Subcutaneous abdominal adipose tissue (tissue), 5 donors: ENCODE measurements at regions not wholly inside any gene's neighbourhood (a gene's known extent, or its start where the extent isn't known, plus 50 kb on each side); places are given as distances from the start of the nearest gene placed in this dataset.
"Not testable (repeated sequence)": the region's sequence is repeated elsewhere in the genome, so short reads cannot be mapped to it uniquely, and the experiment has no call there.

Experiments used
- H3K27ac ChIP-seq: one replicate; pipeline ENCODE4 v1.7.0; 2013; ENCODE audit warnings: low read depth, mild to moderate bottlenecking, inconsistent platforms, low read length, moderate library complexity
- H3K27me3 ChIP-seq, 5 donors: one replicate each; pipeline ENCODE4 v1.7.0; 2013; ENCODE audit warnings: low read length in 5 of 5, inconsistent platforms in 1 of 5; ENCODE audit not compliant: control insufficient read depth in 5 of 5, insufficient read depth in 4 of 5
- H3K36me3 ChIP-seq, 5 donors: one replicate each; pipeline ENCODE4 v1.7.0; 2013; ENCODE audit warnings: low read length in 5 of 5; ENCODE audit not compliant: control insufficient read depth in 5 of 5, insufficient read depth in 5 of 5
- H3K4me1 ChIP-seq, 5 donors: one replicate each; pipeline ENCODE4 v1.7.0; 2013; ENCODE audit warnings: low read length in 5 of 5, mild to moderate bottlenecking in 3 of 5, moderate library complexity in 1 of 5; ENCODE audit not compliant: control insufficient read depth in 5 of 5, insufficient read depth in 5 of 5
- H3K4me3 ChIP-seq, 5 donors: one replicate each; pipeline ENCODE4 v1.7.0; 2013; ENCODE audit warnings: low read length in 5 of 5, low read depth in 1 of 5
- H3K9ac ChIP-seq, 5 donors: one replicate each; pipeline ENCODE4 v1.7.0; 2013; ENCODE audit warnings: low read length in 5 of 5, mild to moderate bottlenecking in 4 of 5, moderate library complexity in 3 of 5
- H3K9me3 ChIP-seq, 5 donors: one replicate each; pipeline ENCODE4 v1.7.0; 2013; ENCODE audit warnings: low read length in 5 of 5; ENCODE audit not compliant: control insufficient read depth in 5 of 5
- donor health status: healthy.
- donor health status: healthy.
- donor health status: healthy.
- donor health status: healthy.
- donor health status: healthy.

DNA sequence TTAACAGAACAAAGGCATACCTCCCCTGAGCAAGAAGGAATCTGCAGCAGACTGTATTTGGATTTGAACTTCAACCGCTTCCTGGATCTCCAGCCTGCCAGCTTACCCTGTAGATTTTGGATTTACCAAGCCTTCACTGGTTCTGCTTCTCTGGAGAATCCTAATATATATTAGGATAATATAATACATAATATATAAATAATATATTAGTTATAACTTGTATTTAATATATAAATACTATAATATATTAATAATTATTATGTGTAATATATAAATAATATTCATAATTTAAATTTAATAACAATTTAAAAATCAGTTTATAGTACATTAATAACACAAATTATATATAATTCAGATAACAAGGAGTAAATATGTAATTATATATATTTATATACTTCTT is 121.4 kb downstream of the COX18 start:
- peaks cover 0 to 8% (median 0%) of the 10 kb centered on the region in 5 donors for H3K9me3 ChIP-seq
- no peak overlapping the region for H3K4me3 ChIP-seq
- H3K4me1 ChIP-seq: no peaks in the 10 kb centered on the region
- H3K9ac ChIP-seq: no peak overlapping the region
- no peak overlapping the region for H3K27ac ChIP-seq
- no peaks in the 10 kb centered on the region for H3K27me3 ChIP-seq
- no peaks in the 10 kb centered on the region for H3K36me3 ChIP-seq

GRCh38 chr4:72945719-72946336 is 123.7 kb downstream of the COX18 start:
- no peak overlapping the region for H3K9ac ChIP-seq
- no peaks in the 10 kb centered on the region for H3K27me3 ChIP-seq

GRCh38 chr4:72942565-72942964 is 127.0 kb downstream of the COX18 start:
- H3K9me3 ChIP-seq: peaks cover 0 to 8% (median 0%) of the 10 kb centered on the region in 5 donors
- H3K4me3 ChIP-seq: no peak overlapping the region
- no peak overlapping the region for H3K9ac ChIP-seq
- no peaks in the 10 kb centered on the region for H3K27me3 ChIP-seq
- no peaks in the 10 kb centered on the region for H3K4me1 ChIP-seq
- no peaks in the 10 kb centered on the region for H3K36me3 ChIP-seq
- H3K27ac ChIP-seq: no peak overlapping the region

More at GRCh38 chr4:72945719-72946336, 123.7 kb downstream of the COX18 start:
- no peak overlapping the region for H3K27ac ChIP-seq
- no peaks in the 10 kb centered on the region for H3K36me3 ChIP-seq
- H3K4me3 ChIP-seq: no peak overlapping the region
- no peaks in the 10 kb centered on the region for H3K4me1 ChIP-seq
- peaks cover 0 to 8% (median 0%) of the 10 kb centered on the region in 5 donors for H3K9me3 ChIP-seq

- Histone ChIP-seq H3K9me3 (no peaks in the 10 kb centered on the region), H3K4me1 (no peaks in the 10 kb centered on the region), H3K27me3 (no peaks in the 10 kb centered on the region), H3K9ac (no peak overlapping the region), H3K4me3 (no peak overlapping the region), H3K36me3 (no peaks in the 10 kb centered on the region), H3K27ac (no peak overlapping the region)
These were observed 131.0 kb downstream of the COX18 start for GRCh38 chr4:72938516-72938915.

GRCh38 chr4:72935462-72935861 is 134.1 kb downstream of the COX18 start:
- Histone ChIP-seq H3K36me3 (no peaks in the 10 kb centered on the region), H3K4me1 (no peaks in the 10 kb centered on the region), H3K4me3 (no peak overlapping the region), H3K27me3 (no peaks in the 10 kb centered on the region), H3K27ac (no peak overlapping the region), H3K9ac (no peak overlapping the region), H3K9me3 (no peaks in the 10 kb centered on the region)

DNA sequence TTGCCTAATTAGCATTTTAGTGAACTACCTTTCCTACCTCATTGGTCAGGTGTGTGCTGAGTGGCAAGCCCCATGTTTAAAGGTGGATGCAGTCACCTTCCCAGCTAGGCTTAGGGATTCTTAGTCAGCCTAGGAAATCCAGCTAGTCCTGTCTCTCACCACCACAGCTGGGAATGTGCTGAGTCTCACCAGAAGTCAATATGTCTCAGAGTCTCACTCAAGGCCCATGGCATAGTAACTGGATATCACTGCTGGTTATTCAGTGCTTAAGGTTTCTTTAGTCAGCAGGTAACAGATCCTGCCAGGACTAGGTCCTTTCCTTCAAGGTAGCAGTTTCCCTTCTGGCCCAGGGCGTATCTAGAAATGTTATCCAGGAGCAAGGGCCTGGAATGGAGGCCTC is 136.5 kb downstream of the COX18 start:
- no peaks in the 10 kb centered on the region for H3K36me3 ChIP-seq
- H3K4me1 ChIP-seq: no peaks in the 10 kb centered on the region
- no peak overlapping the region for H3K9ac ChIP-seq

DNA sequence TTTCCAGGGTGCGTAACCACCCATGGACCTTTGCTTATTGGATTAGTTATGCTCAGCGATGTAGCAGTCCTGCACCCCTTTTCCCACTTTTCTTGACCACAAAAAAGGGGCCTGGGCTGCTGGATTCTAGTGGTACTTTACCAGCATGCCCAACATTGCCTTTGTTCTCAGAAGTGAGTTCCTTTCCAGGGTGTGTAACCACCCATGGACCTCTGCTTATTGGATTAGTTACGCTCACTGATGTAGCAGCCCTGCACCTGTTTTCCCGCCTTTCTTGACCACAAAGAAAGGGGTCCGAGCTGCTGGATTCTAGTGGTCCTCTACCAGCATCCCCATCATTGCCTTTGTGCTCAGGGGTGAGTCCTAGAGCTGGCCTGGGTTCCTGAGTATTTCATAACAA is 138.2 kb downstream of the COX18 start:
- H3K4me1 ChIP-seq: no peaks in the 10 kb centered on the region
- H3K36me3 ChIP-seq: no peaks in the 10 kb centered on the region
- H3K27ac ChIP-seq: no peak overlapping the region
- H3K9ac ChIP-seq: no peak overlapping the region
- no peak overlapping the region for H3K4me3 ChIP-seq
- H3K9me3 ChIP-seq: no peaks in the 10 kb centered on the region
- no peaks in the 10 kb centered on the region for H3K27me3 ChIP-seq

More for the DNA sequence above, 136.5 kb downstream of the COX18 start:
- Histone ChIP-seq H3K9me3 (no peaks in the 10 kb centered on the region), H3K27me3 (no peaks in the 10 kb centered on the region), H3K27ac (no peak overlapping the region), H3K4me3 (no peak overlapping the region)

DNA sequence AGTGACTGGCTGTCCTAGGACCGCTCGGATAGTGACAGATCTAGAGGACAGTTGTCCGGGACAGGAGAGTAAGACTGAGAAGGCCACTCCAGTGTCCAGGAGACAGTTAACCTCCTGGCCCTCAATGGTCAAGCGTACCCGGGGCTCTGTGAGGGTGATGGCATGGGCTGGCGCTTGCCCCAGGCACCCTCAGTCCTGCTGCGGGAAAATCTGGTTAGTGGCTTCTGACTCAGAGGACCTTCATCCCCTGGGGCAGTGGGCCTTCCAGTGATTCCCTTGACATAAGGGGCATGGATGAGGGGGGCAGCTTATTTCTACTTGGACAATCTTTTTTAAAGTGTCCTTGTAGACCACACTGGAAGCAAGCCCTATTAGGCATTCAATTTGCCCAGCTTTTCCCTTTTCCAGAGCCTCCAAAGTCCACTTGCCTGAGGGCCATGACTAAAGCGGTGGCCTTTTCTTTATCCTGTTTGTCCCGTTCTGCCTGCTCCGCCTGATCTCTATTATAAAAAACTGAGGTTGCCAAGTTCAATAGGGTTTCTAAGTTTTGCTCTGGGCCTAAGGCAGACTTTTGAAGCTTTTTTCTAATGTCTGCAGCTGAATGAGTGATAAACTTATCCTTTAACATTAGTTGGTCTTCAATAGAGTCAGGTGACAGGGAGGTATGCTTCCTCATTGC is 139.8 kb downstream of the COX18 start:
- H3K9ac ChIP-seq, H3K27ac ChIP-seq, H3K27me3 ChIP-seq, H3K4me3 ChIP-seq, H3K36me3 ChIP-seq, H3K9me3 ChIP-seq, H3K4me1 ChIP-seq: not testable (repeated sequence)

DNA sequence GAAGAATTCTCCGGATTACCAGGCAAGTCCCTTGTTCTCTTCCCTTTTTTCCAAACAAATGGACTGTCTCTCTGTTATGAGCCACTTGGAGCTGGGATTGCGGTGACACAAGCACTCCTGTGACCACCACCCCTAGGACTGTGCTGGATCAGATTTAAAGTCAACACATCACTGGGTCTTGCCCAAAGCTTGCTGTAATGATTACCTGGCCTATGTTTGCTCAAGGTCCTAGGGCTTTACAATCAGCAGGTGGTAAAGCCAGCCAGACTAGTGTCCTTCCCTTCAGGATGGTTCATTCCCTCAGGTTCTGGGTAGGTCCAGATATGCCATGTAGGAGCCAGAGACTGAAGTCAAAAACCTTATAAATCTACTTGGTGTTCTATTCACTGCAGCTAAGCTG is 144.7 kb downstream of the COX18 start:
- H3K27ac ChIP-seq: no peak overlapping the region
- no peaks in the 10 kb centered on the region for H3K36me3 ChIP-seq
- no peaks in the 10 kb centered on the region for H3K4me1 ChIP-seq

GRCh38 chr4:72919937-72920336 is 149.6 kb downstream of the COX18 start:
- Histone ChIP-seq H3K27me3 (no peaks in the 10 kb centered on the region), H3K4me1 (no peaks in the 10 kb centered on the region), H3K36me3 (no peaks in the 10 kb centered on the region), H3K27ac (no peak overlapping the region), H3K4me3 (no peak overlapping the region), H3K9me3 (peaks cover 0 to 4% (median 0%) of the 10 kb centered on the region in 5 donors), H3K9ac (no peak overlapping the region)

More for the DNA sequence above, 144.7 kb downstream of the COX18 start:
- Histone ChIP-seq H3K27me3 (no peaks in the 10 kb centered on the region), H3K4me3 (no peak overlapping the region), H3K9ac (no peak overlapping the region), H3K9me3 (peaks cover 0 to 4% (median 0%) of the 10 kb centered on the region in 5 donors)
